ENCODE measurements at regions not wholly inside any gene's neighbourhood (a gene's known extent, or its start where the extent isn't known, plus 50 kb on each side); places are given as distances from the start of the nearest gene placed in this dataset.

- no peak overlapping the region for H2BK20ac ChIP-seq (ENCODE audit: low read length)
- DNase-seq (ENCODE audit: low read depth in 1 of 2, low spot score in 2 of 2): no peak
Measured at GRCh38 chr10:106086391-106086790, 1078.1 kb downstream of the SORCS1 start.

More at GRCh38 chr10:106086391-106086790, 1078.1 kb downstream of the SORCS1 start:
- H2BK15ac ChIP-seq (ENCODE audit: low read length): no peak overlapping the region
- no peak overlapping the region for H2BK5ac ChIP-seq (ENCODE audit: low read depth, low read length)
- no peak overlapping the region for H3K27ac ChIP-seq (ENCODE audit: low read depth, low read length)
- H4K91ac ChIP-seq (replicated peaks; ENCODE audit: insufficient read length, low read length): no peak overlapping the region
- H2BK120ac ChIP-seq (replicated peaks; ENCODE audit: low read depth, low read length): no peak overlapping the region
- H3K4me3 ChIP-seq (ENCODE audit: extremely low read depth in 1 of 4, insufficient read depth in 2 of 4, low read depth in 3 of 4, low read length in 4 of 4): no peak overlapping the region
- H3K36me3 ChIP-seq (ENCODE audit: control insufficient read depth in 2 of 4, insufficient read depth in 4 of 4, low read length in 3 of 4): no peaks in the 10 kb centered on the region
- no peak overlapping the region for H3K4ac ChIP-seq (replicated peaks; ENCODE audit: insufficient read length, low read depth, low read length)
- H3K18ac ChIP-seq (ENCODE audit: extremely low read depth, low read length): no peak overlapping the region
- no peaks in the 10 kb centered on the region for H3K79me1 ChIP-seq (ENCODE audit: low read depth, low read length)
- no peak overlapping the region for H4K5ac ChIP-seq (ENCODE audit: insufficient read length, low read depth, low read length)
- TF ChIP-seq E2F6 (IDR thresholded peaks at IDR 0.05) (no peak), SUZ12 (IDR thresholded peaks at IDR 0.05; ENCODE audit: low read length) (no peak), TEAD4 (IDR thresholded peaks at IDR 0.05; ENCODE audit: low read depth, low read length) (no peak), CTCF (IDR thresholded peaks at IDR 0.05; ENCODE audit: control extremely low read depth in 1 of 3, insufficient read depth in 1 of 3, low read depth in 1 of 3, low read length in 3 of 3) (peak in 2 of 3 experiments; percentile 25 to 42; a peak in 2 of 4 replicates), SAP30 (IDR thresholded peaks at IDR 0.05; ENCODE audit: insufficient read depth, insufficient replicate concordance, low read length) (no peak), RAD21 (IDR thresholded peaks at IDR 0.05 in 1 of 2, conservative IDR thresholded peaks at IDR 0.05 in 1 of 2; ENCODE audit: low read depth in 2 of 2, low read length in 2 of 2) (peak; percentile 15 to 28; a peak in 1 of 4 replicates), CREB1 (IDR thresholded peaks at IDR 0.05) (no peak), BRCA1 (IDR thresholded peaks at IDR 0.05; ENCODE audit: low read depth, low read length) (no peak)
- no peaks in the 10 kb centered on the region for H3K27me3 ChIP-seq (replicated peaks in 1 of 4; ENCODE audit: control insufficient read depth in 3 of 4, extremely low read depth in 1 of 4, insufficient read depth in 3 of 4, low read length in 3 of 4)
- CTCF ChIA-PET (ENCODE audit: partially characterized antibody): interaction anchor here (0.5 to 1.3 kb wide), 7 partner anchors 10 to 701 kb away, joined by 3 to 7 read pairs (median 3); no protein-coding TSS in a partner anchor
- H3K23ac ChIP-seq (ENCODE audit: insufficient read length): no peak overlapping the region
- no peak overlapping the region for H3K56ac ChIP-seq (replicated peaks; ENCODE audit: insufficient read length, low read depth, low read length)
- H4K20me1 ChIP-seq (replicated peaks in 1 of 2; ENCODE audit: control insufficient read depth in 1 of 2, insufficient read depth in 2 of 2, low read length in 2 of 2): no peaks in the 10 kb centered on the region
- H3K4me2 ChIP-seq (ENCODE audit: insufficient read depth in 1 of 2, low read depth in 2 of 2, low read length in 2 of 2): no peak overlapping the region
- peak overlapping the region; percentile 55; the same call in 1 of the 2 replicates for H2AFZ ChIP-seq (ENCODE audit: low read length)
- 75% methylated on average over 1 of the region's 1 CpG; no CpG with 5 or more reads in 1 of the 2 experiments for WGBS, 2 experiments (ENCODE audit: extremely low coverage in 1 of 2, insufficient coverage in 1 of 2, insufficient read length in 1 of 2, insufficient replicate concordance in 2 of 2, low coverage in 1 of 2, low lambda C conversion rate in 2 of 2, missing lambda C conversion rate in 1 of 2)
- H3K9me3 ChIP-seq (ENCODE audit: insufficient read depth in 2 of 2, low read depth in 1 of 2, low read length in 1 of 2): no peaks in the 10 kb centered on the region
- POLR2A ChIA-PET (ENCODE audit: partially characterized antibody): no interaction called here
- no peaks in the 10 kb centered on the region for H3K79me2 ChIP-seq (ENCODE audit: control insufficient read depth in 1 of 2, insufficient read depth in 2 of 2, low read length in 2 of 2)
- no peaks in the 10 kb centered on the region for H3K4me1 ChIP-seq (replicated peaks in 1 of 4; ENCODE audit: control insufficient read depth in 3 of 4, insufficient read depth in 4 of 4, low read length in 3 of 4)
- H2AK5ac ChIP-seq (ENCODE audit: low read depth, low read length): no peak overlapping the region
- H2BK12ac ChIP-seq (ENCODE audit: low read depth, low read length): no peak overlapping the region
- H4K8ac ChIP-seq (ENCODE audit: extremely low read depth, insufficient read depth, low read length): no peak overlapping the region
- H3K9ac ChIP-seq (replicated peaks in 1 of 4; ENCODE audit: extremely low read depth in 1 of 4, low read depth in 3 of 4, low read length in 3 of 4): no peak overlapping the region
- H3K23me2 ChIP-seq (ENCODE audit: low read depth, low read length): no peaks in the 10 kb centered on the region
- peak; percentile 32 for FAIRE-seq
- H3K14ac ChIP-seq (ENCODE audit: insufficient read length): no peak overlapping the region
